ENCODE measurements at regions not wholly inside any gene's neighbourhood (a gene's known extent, or its start where the extent isn't known, plus 50 kb on each side); places are given as distances from the start of the nearest gene placed in this dataset.

DNA sequence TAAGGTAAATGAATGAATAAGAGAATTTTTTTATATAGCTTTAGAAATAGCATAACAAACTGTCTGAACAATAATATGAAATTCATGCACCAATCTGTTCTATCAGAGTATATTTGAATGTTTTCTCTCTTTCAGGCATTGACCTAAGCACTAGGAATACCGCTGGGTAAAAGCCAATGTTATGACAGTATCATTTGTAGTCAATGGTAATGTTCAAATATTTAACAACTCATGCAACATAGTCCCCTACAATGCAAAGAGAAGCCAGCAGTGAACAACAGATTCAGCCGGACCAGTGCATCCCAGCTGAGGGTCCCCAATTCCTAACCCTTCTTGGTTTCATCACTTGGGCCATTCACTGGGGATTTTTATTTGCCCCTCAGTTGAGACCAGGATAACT, 52.6 kb upstream of the MYCBP2 start:
- Histone ChIP-seq H3K9me2 (ENCODE audit: insufficient read depth) (no peaks in the 10 kb centered on the region), H3K4me2 (no peak overlapping the region), H3F3A (replicated peaks; ENCODE audit: low read depth) (no peaks in the 10 kb centered on the region), H3K36me3 (ENCODE audit: insufficient read depth) (no peaks in the 10 kb centered on the region), H3K27me3 (ENCODE audit: insufficient read depth) (no peaks in the 10 kb centered on the region), H4K20me1 (replicated peaks; ENCODE audit: insufficient read depth) (no peaks in the 10 kb centered on the region), H2AFZ (no peak overlapping the region; the same call in 1 of the 2 replicates), H3K27ac (ENCODE audit: low read depth) (no peak overlapping the region), H3K79me2 (replicated peaks; ENCODE audit: insufficient read depth) (no peaks in the 10 kb centered on the region), H3K4me3 (no peak overlapping the region), H3K4me1 (ENCODE audit: insufficient read depth) (peaks cover 33% of the 10 kb centered on the region)
- Mint-ChIP-seq H3K36me3 (ENCODE audit: low read depth) (no peaks in the 10 kb centered on the region), H3K9me3 (no peaks in the 10 kb centered on the region; the same call in 2 of the 3 replicates), H3K27me3 (ENCODE audit: insufficient read depth, low read depth, poor library complexity) (no peaks in the 10 kb centered on the region), H3K4me3 (no peak overlapping the region), H3K27ac (no peak overlapping the region), H3K4me1 (peaks cover 42% of the 10 kb centered on the region)
- ATAC-seq (no peak), DNase-seq (ENCODE audit: low spot score) (no peak)
- TF ChIP-seq ZNF462 (CRISPR knock-in tag; IDR thresholded peaks at IDR 0.05) (no peak), EZH2 (IDR thresholded peaks at IDR 0.05; ENCODE audit: low read depth, unreplicated experiment) (no peak), ZNF114 (CRISPR knock-in tag; IDR thresholded peaks at IDR 0.05) (no peak), CTCF (conservative IDR thresholded peaks at IDR 0.05; ENCODE audit: low read depth in 2 of 2) (no peak), REST (IDR thresholded peaks at IDR 0.05; ENCODE audit: unreplicated experiment) (no peak), ZNF331 (CRISPR knock-in tag; IDR thresholded peaks at IDR 0.05; ENCODE audit: low read depth) (no peak), CREB1 (CRISPR knock-in tag; IDR thresholded peaks at IDR 0.05; ENCODE audit: low read depth) (no peak), EZH2phosphoT487 (IDR thresholded peaks at IDR 0.05; ENCODE audit: unreplicated experiment) (no peak), NANOG (IDR thresholded peaks at IDR 0.05; ENCODE audit: borderline replicate concordance) (no peak), STAT1 (IDR thresholded peaks at IDR 0.05; ENCODE audit: unreplicated experiment) (no peak), POLR2AphosphoS5 (IDR thresholded peaks at IDR 0.05; ENCODE audit: low read depth) (no peak), JUNB (IDR thresholded peaks at IDR 0.05; ENCODE audit: unreplicated experiment) (no peak)
- TF ChIP-seq, protein P1, sequence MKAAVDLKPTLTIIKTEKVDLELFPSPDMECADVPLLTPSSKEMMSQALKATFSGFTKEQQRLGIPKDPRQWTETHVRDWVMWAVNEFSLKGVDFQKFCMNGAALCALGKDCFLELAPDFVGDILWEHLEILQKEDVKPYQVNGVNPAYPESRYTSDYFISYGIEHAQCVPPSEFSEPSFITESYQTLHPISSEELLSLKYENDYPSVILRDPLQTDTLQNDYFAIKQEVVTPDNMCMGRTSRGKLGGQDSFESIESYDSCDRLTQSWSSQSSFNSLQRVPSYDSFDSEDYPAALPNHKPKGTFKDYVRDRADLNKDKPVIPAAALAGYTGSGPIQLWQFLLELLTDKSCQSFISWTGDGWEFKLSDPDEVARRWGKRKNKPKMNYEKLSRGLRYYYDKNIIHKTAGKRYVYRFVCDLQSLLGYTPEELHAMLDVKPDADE (IDR thresholded peaks at IDR 0.05), result no peak
